ENCODE measurements at regions not wholly inside any gene's neighbourhood (a gene's known extent, or its start where the extent isn't known, plus 50 kb on each side); places are given as distances from the start of the nearest gene placed in this dataset.

DNA sequence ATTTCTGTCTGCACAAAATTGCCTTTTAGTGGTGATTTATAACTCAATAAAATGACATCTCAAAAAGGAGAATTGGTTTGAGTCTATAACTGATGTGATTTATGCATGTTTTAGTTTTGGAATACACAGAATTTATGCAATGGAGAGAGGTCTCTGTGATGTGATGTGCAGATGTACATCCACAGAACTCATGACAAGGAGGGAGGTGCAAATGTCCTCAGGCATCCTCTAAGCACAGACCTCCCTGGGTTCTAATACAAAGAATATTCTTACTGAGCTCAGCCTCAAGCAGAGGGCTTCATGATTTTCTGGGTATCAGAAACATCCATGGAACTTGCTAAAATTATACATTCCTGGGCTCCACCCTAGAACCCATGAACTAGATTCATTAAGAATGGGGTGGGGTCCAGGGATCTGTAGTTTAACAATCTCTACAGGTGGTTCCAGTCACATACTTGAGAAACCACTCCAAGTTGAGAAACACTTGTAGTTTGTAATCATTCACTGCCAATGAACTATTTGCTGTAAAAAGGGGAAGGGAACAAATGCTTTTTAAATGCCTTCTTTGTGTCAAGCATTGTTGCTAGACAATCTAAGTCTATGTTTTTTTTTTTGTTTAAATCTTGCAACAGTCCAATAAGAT lies 60.2 kb upstream of the NEDD9 start:
- TF ChIP-seq, protein P1, sequence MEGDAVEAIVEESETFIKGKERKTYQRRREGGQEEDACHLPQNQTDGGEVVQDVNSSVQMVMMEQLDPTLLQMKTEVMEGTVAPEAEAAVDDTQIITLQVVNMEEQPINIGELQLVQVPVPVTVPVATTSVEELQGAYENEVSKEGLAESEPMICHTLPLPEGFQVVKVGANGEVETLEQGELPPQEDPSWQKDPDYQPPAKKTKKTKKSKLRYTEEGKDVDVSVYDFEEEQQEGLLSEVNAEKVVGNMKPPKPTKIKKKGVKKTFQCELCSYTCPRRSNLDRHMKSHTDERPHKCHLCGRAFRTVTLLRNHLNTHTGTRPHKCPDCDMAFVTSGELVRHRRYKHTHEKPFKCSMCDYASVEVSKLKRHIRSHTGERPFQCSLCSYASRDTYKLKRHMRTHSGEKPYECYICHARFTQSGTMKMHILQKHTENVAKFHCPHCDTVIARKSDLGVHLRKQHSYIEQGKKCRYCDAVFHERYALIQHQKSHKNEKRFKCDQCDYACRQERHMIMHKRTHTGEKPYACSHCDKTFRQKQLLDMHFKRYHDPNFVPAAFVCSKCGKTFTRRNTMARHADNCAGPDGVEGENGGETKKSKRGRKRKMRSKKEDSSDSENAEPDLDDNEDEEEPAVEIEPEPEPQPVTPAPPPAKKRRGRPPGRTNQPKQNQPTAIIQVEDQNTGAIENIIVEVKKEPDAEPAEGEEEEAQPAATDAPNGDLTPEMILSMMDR (IDR thresholded peaks at IDR 0.05; ENCODE audit: low read length) = no peak
- no peak for TF ChIP-seq EZH2phosphoT487 (IDR thresholded peaks at IDR 0.05; ENCODE audit: low read length)
- TF ChIP-seq EZH2 (optimal IDR thresholded peaks at IDR 0.05; ENCODE audit: low read depth, low read length) = no peak
